Nephron (organoid): ENCODE measurements at regions not wholly inside any gene's neighbourhood (a gene's known extent, or its start where the extent isn't known, plus 50 kb on each side); places are given as distances from the start of the nearest gene placed in this dataset.

Experiments used
- H3K27ac Mint-ChIP-seq, 3 experiments: 2 replicates each; pipeline ENCODE4 v1.8.0; 2020; ENCODE audit warnings: mixed read lengths in 3 of 3, mild to moderate bottlenecking in 2 of 3, moderate library complexity in 1 of 3
- H3K27me3 Mint-ChIP-seq: 2 replicates; pipeline ENCODE4 v1.8.0; 2021; ENCODE audit warnings: low read depth, mild to moderate bottlenecking, moderate library complexity, mixed read lengths
- H3K36me3 Mint-ChIP-seq: 2 replicates; pipeline ENCODE4 v1.8.0; 2020; ENCODE audit warnings: low read depth, mixed read lengths
- H3K4me1 Mint-ChIP-seq: 2 replicates; pipeline ENCODE4 v1.8.0; 2020; ENCODE audit warnings: mixed read lengths
- H3K4me3 Mint-ChIP-seq, 3 experiments: 2 replicates each; pipeline ENCODE4 v1.8.0; 2020; ENCODE audit warnings: mild to moderate bottlenecking in 3 of 3, mixed read lengths in 3 of 3, moderate library complexity in 2 of 3
- H3K9me3 Mint-ChIP-seq: 2 replicates; pipeline ENCODE4 v1.8.0; 2020; ENCODE audit warnings: mixed read lengths
- CTCF ChIP-seq, 3 experiments: fragments of 200-600 bp; sonication (generic); IDR thresholded peaks; one replicate each; pipeline ENCODE4 v1.5.0; 2021; ENCODE audit warnings: antibody characterized with exemption in 3 of 3; ENCODE audit not compliant: unreplicated experiment in 3 of 3

DNA sequence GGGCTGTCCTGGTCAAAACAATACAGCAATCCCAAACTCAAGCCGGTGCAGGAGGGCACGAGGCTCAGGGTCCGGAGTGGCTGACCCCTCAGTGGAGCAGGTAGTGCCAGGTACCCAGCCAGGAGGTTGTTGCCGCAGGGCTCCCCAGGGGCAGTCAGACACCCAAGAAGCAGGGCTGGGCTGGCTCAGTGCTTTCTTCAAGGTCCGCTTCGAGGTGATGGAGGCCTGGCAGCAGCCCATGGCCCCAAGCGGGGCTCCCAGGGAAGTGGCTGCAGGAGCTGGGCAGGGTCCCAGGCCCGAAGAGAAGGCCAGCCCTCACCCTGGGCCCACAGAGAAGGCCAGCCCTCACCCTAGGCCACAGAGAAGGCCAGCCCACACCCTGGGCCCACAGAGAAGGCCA lies 55.3 kb upstream of the COPS8 start:
- H3K27ac Mint-ChIP-seq = no peak overlapping the region
- H3K4me1 Mint-ChIP-seq = peaks cover 7% of the 10 kb centered on the region
- H3K4me3 Mint-ChIP-seq = no peak overlapping the region
- H3K9me3 Mint-ChIP-seq = peaks cover 2% of the 10 kb centered on the region
- TF ChIP-seq CTCF (IDR thresholded peaks at IDR 0.05; ENCODE audit: unreplicated experiment in 3 of 3) = no peak
- H3K36me3 Mint-ChIP-seq = no peaks in the 10 kb centered on the region
- no peaks in the 10 kb centered on the region for H3K27me3 Mint-ChIP-seq

DNA sequence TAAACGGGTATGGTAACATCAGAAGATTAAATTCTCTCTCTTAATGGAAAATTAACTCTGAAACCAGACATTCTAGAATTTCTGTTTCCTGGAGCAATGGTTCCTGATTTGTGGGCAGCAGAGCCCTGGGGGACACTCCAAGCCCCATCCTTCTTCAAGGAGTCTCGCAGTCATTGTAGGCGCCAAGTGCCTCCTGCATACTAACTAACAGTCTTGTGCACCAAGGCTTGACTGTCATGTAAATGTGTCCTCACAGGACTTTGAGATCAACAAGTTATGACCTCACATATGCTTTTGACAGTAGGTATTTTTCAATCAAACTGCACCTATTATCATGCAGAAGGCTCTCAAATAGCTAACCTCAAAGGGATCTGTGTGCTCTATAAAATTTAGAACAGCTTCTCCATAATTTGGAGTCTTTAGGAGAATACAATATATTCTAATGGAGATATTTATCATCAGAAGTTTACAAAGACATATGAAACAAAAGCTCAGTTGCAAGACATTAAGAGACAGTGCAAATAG lies 52.1 kb upstream of the COPS8 start:
- TF ChIP-seq CTCF (IDR thresholded peaks at IDR 0.05; ENCODE audit: unreplicated experiment in 3 of 3) = no peak
- Mint-ChIP-seq H3K27me3 (no peaks in the 10 kb centered on the region), H3K4me1 (peaks cover 4% of the 10 kb centered on the region), H3K4me3 (no peak overlapping the region), H3K27ac (peak overlapping the region in 1 of 3 experiments; percentile 36), H3K9me3 (peaks cover 2% of the 10 kb centered on the region), H3K36me3 (no peaks in the 10 kb centered on the region)

GRCh38 chr2:237035781-237036475 lies 49.8 kb upstream of the COPS8 start:
- Mint-ChIP-seq H3K36me3 (no peaks in the 10 kb centered on the region), H3K27ac (no peak overlapping the region), H3K4me3 (no peak overlapping the region), H3K27me3 (no peaks in the 10 kb centered on the region), H3K4me1 (peaks cover 4% of the 10 kb centered on the region), H3K9me3 (peaks cover 2% of the 10 kb centered on the region)
- no peak for TF ChIP-seq CTCF (IDR thresholded peaks at IDR 0.05; ENCODE audit: unreplicated experiment in 3 of 3)
